Prostate gland (tissue), 2 donors: ENCODE measurements at regions not wholly inside any gene's neighbourhood (a gene's known extent, or its start where the extent isn't known, plus 50 kb on each side); places are given as distances from the start of the nearest gene placed in this dataset.

Experiments
- CTCF ChIP-seq, 4 experiments: fragments of 200-600 bp in 2 of 4; fragments of 450-650 bp in 2 of 4; sonication (generic) in 2 of 4; IDR thresholded peaks; 1 replicate in 3 of 4; 2 replicates in 1 of 4; pipeline ENCODE4 v1.5.1; 2016 to 2019; ENCODE audit warnings: antibody characterized with exemption in 4 of 4, mild to moderate bottlenecking in 2 of 4, moderate library complexity in 2 of 4
- POLR2A ChIP-seq: fragments of 450-650 bp; IDR thresholded peaks from one replicate; pipeline ENCODE4 v1.6.1; 2016; ENCODE audit warnings: antibody characterized with exemption, mild to moderate bottlenecking
- POLR2AphosphoS5 ChIP-seq: sonication (generic); formaldehyde crosslinking; IDR thresholded peaks from one replicate; pipeline ENCODE4 v1.6.1; 2017; ENCODE audit warnings: antibody characterized with exemption

- no peak for TF ChIP-seq CTCF (IDR thresholded peaks at IDR 0.05)
- no peak for TF ChIP-seq POLR2AphosphoS5
- no peak for TF ChIP-seq POLR2A
Observed at GRCh38 chr18:78630356-78630755, 349.3 kb upstream of the SALL3 start.
